Lower lobe of right lung (tissue), 2 donors: ENCODE measurements at regions not wholly inside any gene's neighbourhood (a gene's known extent, or its start where the extent isn't known, plus 50 kb on each side); places are given as distances from the start of the nearest gene placed in this dataset.
"Not testable (repeated sequence)": the region's sequence is repeated elsewhere in the genome, so short reads cannot be mapped to it uniquely, and the experiment has no call there.

Experiments
- ATAC-seq, 2 donors: fragments of 200-7000 bp; cut with Tn5 transposase; one replicate each; pipeline ENCODE4 v1.9.1; 2020 to 2022; ENCODE audit warnings: mild to moderate bottlenecking in 2 of 2, moderate library complexity in 2 of 2
- DNase-seq: peaks from one replicate; pipeline ENCODE4 v3.0.0-alpha.2; 2020
- H3K27ac ChIP-seq: fragments of 200-600 bp; one replicate; pipeline ENCODE4 v1.8.0; 2022
- H3K27me3 ChIP-seq: fragments of 200-600 bp; one replicate; pipeline ENCODE4 v1.8.0; 2022; ENCODE audit warnings: low read depth
- H3K36me3 ChIP-seq: fragments of 200-600 bp; one replicate; pipeline ENCODE4 v1.8.0; 2022; ENCODE audit warnings: mild to moderate bottlenecking
- H3K4me1 ChIP-seq: fragments of 200-600 bp; one replicate; pipeline ENCODE4 v1.8.0; 2022
- H3K4me3 ChIP-seq: fragments of 200-600 bp; one replicate; pipeline ENCODE4 v1.8.0; 2022; ENCODE audit warnings: mild to moderate bottlenecking
- H3K9me3 ChIP-seq: fragments of 200-600 bp; one replicate; pipeline ENCODE4 v1.8.0; 2022
- CTCF ChIP-seq: fragments of 200-600 bp; IDR thresholded peaks from one replicate; pipeline ENCODE4 v1.8.0; 2022; ENCODE audit warnings: antibody characterized with exemption, mild to moderate bottlenecking
- intact Hi-C: fragments of 100-400 bp; cut with DNase I; formaldehyde crosslinking; loops from one replicate; pipeline ENCODE4 v1.11.0; 2022
- donor health status: DM: no; HTN: yes; CAD: no; lungs with severe emphysema.

- H3K4me1 ChIP-seq: no peaks in the 10 kb centered on the region
- ATAC-seq (no peak), DNase-seq (no peak)
- no peak for TF ChIP-seq CTCF
- H3K27ac ChIP-seq: no peak overlapping the region
- no peaks in the 10 kb centered on the region for H3K36me3 ChIP-seq
- H3K27me3 ChIP-seq: no peaks in the 10 kb centered on the region
- H3K9me3 ChIP-seq: no peaks in the 10 kb centered on the region
- intact Hi-C loops: no loop called here
- H3K4me3 ChIP-seq: no peak overlapping the region
Observed at GRCh38 chr13:79898996-79899395, 418.0 kb downstream of the NDFIP2 start.

GRCh38 chr13:79898202-79898826 lies 417.4 kb downstream of the NDFIP2 start:
- no peak for DNase-seq
- H3K4me3 ChIP-seq: no peak overlapping the region
- no peak for TF ChIP-seq CTCF
- H3K4me1 ChIP-seq: no peaks in the 10 kb centered on the region
- ATAC-seq: no peak
- no peaks in the 10 kb centered on the region for H3K36me3 ChIP-seq
- no peak overlapping the region for H3K27ac ChIP-seq
- no peaks in the 10 kb centered on the region for H3K27me3 ChIP-seq
- intact Hi-C loops: no loop called here
- no peaks in the 10 kb centered on the region for H3K9me3 ChIP-seq

GRCh38 chr13:79896851-79897250 lies 415.9 kb downstream of the NDFIP2 start:
- no peak overlapping the region for H3K27ac ChIP-seq
- no peak for TF ChIP-seq CTCF
- DNase-seq: no peak
- H3K4me3 ChIP-seq: no peak overlapping the region
- no peak for ATAC-seq
- no peaks in the 10 kb centered on the region for H3K9me3 ChIP-seq
- H3K27me3 ChIP-seq: no peaks in the 10 kb centered on the region
- intact Hi-C loops: no loop called here
- H3K4me1 ChIP-seq: no peaks in the 10 kb centered on the region
- H3K36me3 ChIP-seq: no peaks in the 10 kb centered on the region

- H3K27ac ChIP-seq: no peak overlapping the region
- H3K4me3 ChIP-seq: no peak overlapping the region
- DNase-seq (no peak), ATAC-seq (no peak)
- H3K4me1 ChIP-seq: no peaks in the 10 kb centered on the region
- intact Hi-C loops: no loop called here
- H3K27me3 ChIP-seq: no peaks in the 10 kb centered on the region
- no peaks in the 10 kb centered on the region for H3K9me3 ChIP-seq
- H3K36me3 ChIP-seq: no peaks in the 10 kb centered on the region
- no peak for TF ChIP-seq CTCF
Observed at GRCh38 chr13:79895416-79895815, 414.5 kb downstream of the NDFIP2 start.

- ATAC-seq: not testable (repeated sequence)
Observed at GRCh38 chr13:79887278-79887677, 406.3 kb downstream of the NDFIP2 start.

GRCh38 chr13:79886601-79887000 lies 405.6 kb downstream of the NDFIP2 start:
- no peak for ATAC-seq

More at GRCh38 chr13:79887278-79887677, 406.3 kb downstream of the NDFIP2 start:
- H3K27ac ChIP-seq, H3K27me3 ChIP-seq, DNase-seq, H3K36me3 ChIP-seq, H3K9me3 ChIP-seq, H3K4me3 ChIP-seq, intact Hi-C loops, H3K4me1 ChIP-seq: not testable (repeated sequence)

More at GRCh38 chr13:79886601-79887000, 405.6 kb downstream of the NDFIP2 start:
- intact Hi-C loops: no loop called here
- no peak for DNase-seq
- H3K4me3 ChIP-seq: no peak overlapping the region
- no peaks in the 10 kb centered on the region for H3K9me3 ChIP-seq
- no peak overlapping the region for H3K27ac ChIP-seq
- no peaks in the 10 kb centered on the region for H3K36me3 ChIP-seq
- TF ChIP-seq CTCF: no peak
- no peaks in the 10 kb centered on the region for H3K4me1 ChIP-seq
- H3K27me3 ChIP-seq: no peaks in the 10 kb centered on the region
